ENCODE measurements at regions not wholly inside any gene's neighbourhood (a gene's known extent, or its start where the extent isn't known, plus 50 kb on each side); places are given as distances from the start of the nearest gene placed in this dataset.

- H3K27me3 Mint-ChIP-seq (ENCODE audit: low read depth, poor library complexity) = peaks cover 22% of the 10 kb centered on the region
- peaks cover 39% of the 10 kb centered on the region for H3K4me1 Mint-ChIP-seq
- no peaks in the 10 kb centered on the region for H3K9me3 Mint-ChIP-seq
- TF ChIP-seq CTCF (IDR thresholded peaks at IDR 0.05) = no peak
- no peak overlapping the region for H3K4me3 Mint-ChIP-seq
- DNase-seq = no peak
- no peak overlapping the region for H3K27ac Mint-ChIP-seq
- H3K36me3 Mint-ChIP-seq (ENCODE audit: low read depth) = no peaks in the 10 kb centered on the region
These were observed 94.1 kb upstream of the TAF11L2 start for GRCh38 chr5:17403695-17404490.

- TF ChIP-seq CTCF (IDR thresholded peaks at IDR 0.05) = no peak
- H3K9me3 Mint-ChIP-seq = no peaks in the 10 kb centered on the region
- no peaks in the 10 kb centered on the region for H3K36me3 Mint-ChIP-seq (ENCODE audit: low read depth)
- H3K4me1 Mint-ChIP-seq = peaks cover 26% of the 10 kb centered on the region
- no peak overlapping the region for H3K4me3 Mint-ChIP-seq
- no peak for DNase-seq
- H3K27ac Mint-ChIP-seq = no peak overlapping the region
- peaks cover 18% of the 10 kb centered on the region for H3K27me3 Mint-ChIP-seq (ENCODE audit: low read depth, poor library complexity)
These were observed 92.1 kb upstream of the TAF11L2 start for GRCh38 chr5:17405976-17406375.

GRCh38 chr5:17406423-17406838, 91.6 kb upstream of the TAF11L2 start:
- H3K27me3 Mint-ChIP-seq (ENCODE audit: low read depth, poor library complexity) = peaks cover 15% of the 10 kb centered on the region
- H3K36me3 Mint-ChIP-seq (ENCODE audit: low read depth) = no peaks in the 10 kb centered on the region
- H3K4me1 Mint-ChIP-seq = peaks cover 24% of the 10 kb centered on the region
- H3K4me3 Mint-ChIP-seq = no peak overlapping the region
- TF ChIP-seq CTCF (IDR thresholded peaks at IDR 0.05) = no peak
- H3K27ac Mint-ChIP-seq = no peak overlapping the region
- DNase-seq = no peak
- no peaks in the 10 kb centered on the region for H3K9me3 Mint-ChIP-seq

- H3K9me3 Mint-ChIP-seq = peaks cover 4% of the 10 kb centered on the region
- no peaks in the 10 kb centered on the region for H3K36me3 Mint-ChIP-seq (ENCODE audit: low read depth)
- no peak for TF ChIP-seq CTCF (IDR thresholded peaks at IDR 0.05)
- no peaks in the 10 kb centered on the region for H3K27me3 Mint-ChIP-seq (ENCODE audit: low read depth, poor library complexity)
- no peak for DNase-seq
- H3K4me3 Mint-ChIP-seq = no peak overlapping the region
- H3K4me1 Mint-ChIP-seq = peaks cover 43% of the 10 kb centered on the region
- no peak overlapping the region for H3K27ac Mint-ChIP-seq
These were observed 86.3 kb upstream of the TAF11L2 start for GRCh38 chr5:17411436-17412402.

- H3K27ac Mint-ChIP-seq = no peak overlapping the region
- no peaks in the 10 kb centered on the region for H3K27me3 Mint-ChIP-seq (ENCODE audit: low read depth, poor library complexity)
- no peak for DNase-seq
- H3K4me3 Mint-ChIP-seq = no peak overlapping the region
- peaks cover 10% of the 10 kb centered on the region for H3K9me3 Mint-ChIP-seq
- H3K36me3 Mint-ChIP-seq (ENCODE audit: low read depth) = no peaks in the 10 kb centered on the region
- H3K4me1 Mint-ChIP-seq = peaks cover 43% of the 10 kb centered on the region
- TF ChIP-seq CTCF (IDR thresholded peaks at IDR 0.05) = no peak
These were observed 85.0 kb upstream of the TAF11L2 start for GRCh38 chr5:17412760-17413671.
